Gastroesophageal sphincter (tissue), 3 donors: ENCODE measurements at regions not wholly inside any gene's neighbourhood (a gene's known extent, or its start where the extent isn't known, plus 50 kb on each side); places are given as distances from the start of the nearest gene placed in this dataset.

ENCODE experiments used
- POLR2A ChIP-seq, 2 donors: fragments of 450-650 bp; IDR thresholded peaks; one replicate each; pipeline ENCODE4 v1.6.1; 2017; ENCODE audit warnings: antibody characterized with exemption in 2 of 2, mild to moderate bottlenecking in 2 of 2, moderate library complexity in 1 of 2
- POLR2AphosphoS5 ChIP-seq: sonication (generic); formaldehyde crosslinking; IDR thresholded peaks from one replicate; pipeline ENCODE4 v1.6.1; 2017; ENCODE audit warnings: antibody characterized with exemption
- TF ChIP-seq, protein P1 (sequence below), 4 experiments: fragments of 200-600 bp in 2 of 4; fragments of 450-650 bp in 2 of 4; sonication (generic) in 1 of 4; IDR thresholded peaks; one replicate each; pipeline ENCODE4 v1.5.1; 2017 to 2019; ENCODE audit warnings: antibody characterized with exemption in 4 of 4, mild to moderate bottlenecking in 2 of 4, moderate library complexity in 2 of 4

DNA sequence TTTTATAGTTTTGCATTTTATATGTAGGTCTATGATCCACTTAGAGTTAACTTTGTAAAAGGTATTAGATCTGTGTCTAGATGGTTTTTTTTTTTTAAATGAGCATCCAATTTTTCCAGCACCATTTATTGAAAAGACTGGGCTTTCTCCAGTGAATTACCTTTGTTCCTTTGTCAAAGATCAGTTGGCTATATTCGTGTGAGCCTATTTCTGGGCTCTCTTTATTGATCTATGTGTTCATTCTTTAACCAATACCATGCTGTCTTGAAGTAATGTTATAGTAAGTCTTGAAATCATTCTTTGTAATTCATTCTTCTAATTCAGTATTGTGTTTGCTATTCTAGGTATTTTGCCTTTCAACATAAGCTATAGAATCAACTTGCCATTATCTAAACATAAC, 165.4 kb upstream of the ARPP21 start:
- TF ChIP-seq POLR2AphosphoS5 = no peak
- TF ChIP-seq, protein P1, sequence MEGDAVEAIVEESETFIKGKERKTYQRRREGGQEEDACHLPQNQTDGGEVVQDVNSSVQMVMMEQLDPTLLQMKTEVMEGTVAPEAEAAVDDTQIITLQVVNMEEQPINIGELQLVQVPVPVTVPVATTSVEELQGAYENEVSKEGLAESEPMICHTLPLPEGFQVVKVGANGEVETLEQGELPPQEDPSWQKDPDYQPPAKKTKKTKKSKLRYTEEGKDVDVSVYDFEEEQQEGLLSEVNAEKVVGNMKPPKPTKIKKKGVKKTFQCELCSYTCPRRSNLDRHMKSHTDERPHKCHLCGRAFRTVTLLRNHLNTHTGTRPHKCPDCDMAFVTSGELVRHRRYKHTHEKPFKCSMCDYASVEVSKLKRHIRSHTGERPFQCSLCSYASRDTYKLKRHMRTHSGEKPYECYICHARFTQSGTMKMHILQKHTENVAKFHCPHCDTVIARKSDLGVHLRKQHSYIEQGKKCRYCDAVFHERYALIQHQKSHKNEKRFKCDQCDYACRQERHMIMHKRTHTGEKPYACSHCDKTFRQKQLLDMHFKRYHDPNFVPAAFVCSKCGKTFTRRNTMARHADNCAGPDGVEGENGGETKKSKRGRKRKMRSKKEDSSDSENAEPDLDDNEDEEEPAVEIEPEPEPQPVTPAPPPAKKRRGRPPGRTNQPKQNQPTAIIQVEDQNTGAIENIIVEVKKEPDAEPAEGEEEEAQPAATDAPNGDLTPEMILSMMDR (IDR thresholded peaks at IDR 0.05) = no peak
- no peak for TF ChIP-seq POLR2A (IDR thresholded peaks at IDR 0.05)
